Ovary (tissue), 3 donors: ENCODE measurements at regions not wholly inside any gene's neighbourhood (a gene's known extent, or its start where the extent isn't known, plus 50 kb on each side); places are given as distances from the start of the nearest gene placed in this dataset.

Experiments
- POLR2A ChIP-seq: fragments of 450-650 bp; IDR thresholded peaks from one replicate; pipeline ENCODE4 v1.6.1; 2017; ENCODE audit warnings: antibody characterized with exemption, mild to moderate bottlenecking, moderate library complexity
- TF ChIP-seq, protein P1 (sequence below), 3 donors: fragments of 450-650 bp in 2 of 3; fragments of 200-600 bp in 1 of 3; IDR thresholded peaks; one replicate each; pipeline versions ENCODE4 v1.5.1 to v1.8.0; 2016 to 2022; ENCODE audit warnings: antibody characterized with exemption in 3 of 3, mild to moderate bottlenecking in 1 of 3
- donor health status: DM: no; HTN: no; CAD: no.

DNA sequence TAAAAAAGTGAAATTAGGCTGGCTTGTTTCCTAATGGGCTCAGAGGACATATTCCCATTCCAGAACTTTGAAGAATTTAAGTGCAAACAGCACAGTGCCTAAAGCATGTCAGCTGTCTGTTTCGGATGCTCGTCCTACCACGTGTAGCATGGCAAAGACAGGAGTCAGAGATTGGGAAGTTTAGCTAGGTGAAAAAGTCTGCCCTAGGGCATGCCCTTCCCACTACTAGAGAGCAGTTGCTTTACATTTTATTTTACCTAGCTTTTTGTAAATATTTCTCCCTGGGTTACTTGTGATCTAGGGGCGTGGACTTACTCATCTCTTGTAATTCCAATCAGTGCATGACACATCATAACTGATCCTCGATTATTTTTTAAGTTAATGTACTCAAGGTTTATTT is 111.1 kb downstream of the LMO4 start:
- TF ChIP-seq, protein P1, sequence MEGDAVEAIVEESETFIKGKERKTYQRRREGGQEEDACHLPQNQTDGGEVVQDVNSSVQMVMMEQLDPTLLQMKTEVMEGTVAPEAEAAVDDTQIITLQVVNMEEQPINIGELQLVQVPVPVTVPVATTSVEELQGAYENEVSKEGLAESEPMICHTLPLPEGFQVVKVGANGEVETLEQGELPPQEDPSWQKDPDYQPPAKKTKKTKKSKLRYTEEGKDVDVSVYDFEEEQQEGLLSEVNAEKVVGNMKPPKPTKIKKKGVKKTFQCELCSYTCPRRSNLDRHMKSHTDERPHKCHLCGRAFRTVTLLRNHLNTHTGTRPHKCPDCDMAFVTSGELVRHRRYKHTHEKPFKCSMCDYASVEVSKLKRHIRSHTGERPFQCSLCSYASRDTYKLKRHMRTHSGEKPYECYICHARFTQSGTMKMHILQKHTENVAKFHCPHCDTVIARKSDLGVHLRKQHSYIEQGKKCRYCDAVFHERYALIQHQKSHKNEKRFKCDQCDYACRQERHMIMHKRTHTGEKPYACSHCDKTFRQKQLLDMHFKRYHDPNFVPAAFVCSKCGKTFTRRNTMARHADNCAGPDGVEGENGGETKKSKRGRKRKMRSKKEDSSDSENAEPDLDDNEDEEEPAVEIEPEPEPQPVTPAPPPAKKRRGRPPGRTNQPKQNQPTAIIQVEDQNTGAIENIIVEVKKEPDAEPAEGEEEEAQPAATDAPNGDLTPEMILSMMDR (IDR thresholded peaks at IDR 0.05): no peak
- TF ChIP-seq POLR2A: no peak
